GM19395 (cell line): ENCODE measurements at regions not wholly inside any gene's neighbourhood (a gene's known extent, or its start where the extent isn't known, plus 50 kb on each side); places are given as distances from the start of the nearest gene placed in this dataset.

Source experiments
- ATAC-seq: cut with Tn5 transposase; IDR thresholded peaks from one replicate; pipeline ENCODE4 v1.9.1; 2021; ENCODE audit warnings: mild to moderate bottlenecking, moderate library complexity; ENCODE audit not compliant: unreplicated experiment

- ATAC-seq, result no peak
Observed at GRCh38 chr10:10110844-10111490, 906.7 kb upstream of the CELF2 start.

GRCh38 chr10:10118131-10118530 is 899.5 kb upstream of the CELF2 start:
- no peak for ATAC-seq

- no peak for ATAC-seq
Observed at GRCh38 chr10:10120671-10121070, 897.0 kb upstream of the CELF2 start.

- ATAC-seq, result no peak
Observed at GRCh38 chr10:10125676-10126075, 892.0 kb upstream of the CELF2 start.

- no peak for ATAC-seq
Observed at GRCh38 chr10:10126218-10126617, 891.5 kb upstream of the CELF2 start.

GRCh38 chr10:10128387-10128786 is 889.3 kb upstream of the CELF2 start:
- ATAC-seq, result no peak

- no peak for ATAC-seq
Observed at GRCh38 chr10:10130686-10131085, 887.0 kb upstream of the CELF2 start.

- no peak for ATAC-seq
Observed at GRCh38 chr10:10132009-10132408, 885.7 kb upstream of the CELF2 start.

- ATAC-seq, result no peak
Observed at GRCh38 chr10:10133281-10133680, 884.4 kb upstream of the CELF2 start.

- no peak for ATAC-seq
Observed at GRCh38 chr10:10138685-10139084, 879.0 kb upstream of the CELF2 start.

- ATAC-seq, result no peak
Observed at GRCh38 chr10:10141782-10142382, 875.8 kb upstream of the CELF2 start.

- ATAC-seq, result no peak
Observed at GRCh38 chr10:10146604-10147003, 871.1 kb upstream of the CELF2 start.

- ATAC-seq, result no peak
Observed at GRCh38 chr10:10149899-10150298, 867.8 kb upstream of the CELF2 start.

- no peak for ATAC-seq
Observed at GRCh38 chr10:10156917-10157600, 860.6 kb upstream of the CELF2 start.

- ATAC-seq, result no peak
Observed at GRCh38 chr10:10160821-10161312, 856.8 kb upstream of the CELF2 start.

- no peak for ATAC-seq
Observed at GRCh38 chr10:10164848-10165247, 852.8 kb upstream of the CELF2 start.

- no peak for ATAC-seq
Observed at GRCh38 chr10:10165415-10165814, 852.3 kb upstream of the CELF2 start.

- no peak for ATAC-seq
Observed at GRCh38 chr10:10178476-10178875, 839.2 kb upstream of the CELF2 start.

GRCh38 chr10:10193848-10194247 is 823.8 kb upstream of the CELF2 start:
- no peak for ATAC-seq

- ATAC-seq, result no peak
Observed at GRCh38 chr10:10196701-10197100, 821.0 kb upstream of the CELF2 start.

- ATAC-seq, result no peak
Observed at GRCh38 chr10:10197423-10197822, 820.2 kb upstream of the CELF2 start.

- ATAC-seq, result no peak
Observed at GRCh38 chr10:10198363-10198762, 819.3 kb upstream of the CELF2 start.
